Renal cortex interstitium (tissue), 11 donors: ENCODE measurements at regions not wholly inside any gene's neighbourhood (a gene's known extent, or its start where the extent isn't known, plus 50 kb on each side); places are given as distances from the start of the nearest gene placed in this dataset.

Experiments used
- DNase-seq, 11 donors: peaks; one replicate each; pipeline ENCODE4 v3.0.0-alpha.2; 2013; ENCODE audit warnings: low read depth in 9 of 11, low spot score in 4 of 11; ENCODE audit errors: extremely low read depth in 1 of 11

DNA sequence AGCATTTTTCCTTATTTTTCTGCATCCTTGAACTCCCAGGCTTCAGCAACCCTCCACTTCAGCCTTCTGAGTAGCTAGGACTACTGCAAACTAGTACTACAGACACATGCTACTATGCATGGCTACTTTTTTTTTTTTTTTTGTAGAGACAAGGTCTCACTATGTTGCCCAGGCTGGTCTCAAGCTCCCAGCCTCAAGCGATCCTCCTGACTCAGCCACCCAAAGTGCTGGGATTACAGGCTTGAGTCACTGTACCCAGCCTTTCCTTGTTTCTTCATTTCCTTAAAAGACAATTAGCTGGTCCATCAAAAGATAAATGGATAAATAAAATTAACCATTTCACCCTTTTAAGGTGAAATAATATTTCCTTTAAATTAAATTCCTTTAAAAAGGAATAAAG is 205.8 kb downstream of the SPTSSA start:
- no peak for DNase-seq

DNA sequence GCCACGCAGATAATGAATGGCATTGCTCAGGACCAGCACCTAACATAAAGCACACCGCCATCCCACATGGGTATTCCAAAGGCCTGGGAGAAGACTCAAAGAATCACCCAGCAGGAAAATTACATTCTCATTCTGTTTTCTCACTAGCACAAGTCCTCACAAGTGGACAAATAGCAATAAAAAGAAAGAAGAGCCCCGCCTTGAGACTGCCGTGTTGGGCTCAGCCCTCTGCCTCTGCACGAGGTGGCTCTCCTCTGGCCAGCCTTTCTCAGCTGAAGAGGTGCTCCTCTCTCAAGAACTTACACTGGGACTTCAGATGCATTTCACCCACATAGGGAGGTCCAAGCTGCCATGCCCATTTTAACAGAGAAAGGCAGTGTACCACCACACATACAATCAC is 207.5 kb downstream of the SPTSSA start:
- no peak for DNase-seq

- no peak for DNase-seq
These were observed 208.0 kb downstream of the SPTSSA start for GRCh38 chr14:34254031-34254430.

- no peak for DNase-seq
These were observed 209.8 kb downstream of the SPTSSA start for GRCh38 chr14:34252227-34252626.

- DNase-seq, result peak in 2 of 11 donors; percentile 3 to 9
These were observed 210.4 kb downstream of the SPTSSA start for GRCh38 chr14:34251662-34252061.

DNA sequence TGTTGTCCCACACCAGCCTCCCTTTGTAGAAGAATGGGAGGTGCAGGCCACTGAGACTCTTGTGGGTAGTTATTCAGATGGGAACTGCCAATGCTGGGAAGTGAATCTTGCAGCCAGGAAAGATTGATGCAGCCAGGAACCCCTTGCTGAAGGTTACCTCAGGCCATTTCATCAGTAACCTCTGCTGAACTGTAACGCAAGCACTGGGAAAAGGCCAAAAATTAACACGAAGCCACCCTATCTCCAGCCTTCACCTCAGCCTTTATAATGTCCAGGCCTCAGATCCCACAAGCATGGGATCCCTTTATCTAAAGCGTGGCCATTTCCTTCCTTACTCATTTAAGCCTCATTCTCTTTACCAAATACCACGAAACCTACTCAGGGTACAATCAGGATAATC is 211.1 kb downstream of the SPTSSA start:
- no peak for DNase-seq

DNA sequence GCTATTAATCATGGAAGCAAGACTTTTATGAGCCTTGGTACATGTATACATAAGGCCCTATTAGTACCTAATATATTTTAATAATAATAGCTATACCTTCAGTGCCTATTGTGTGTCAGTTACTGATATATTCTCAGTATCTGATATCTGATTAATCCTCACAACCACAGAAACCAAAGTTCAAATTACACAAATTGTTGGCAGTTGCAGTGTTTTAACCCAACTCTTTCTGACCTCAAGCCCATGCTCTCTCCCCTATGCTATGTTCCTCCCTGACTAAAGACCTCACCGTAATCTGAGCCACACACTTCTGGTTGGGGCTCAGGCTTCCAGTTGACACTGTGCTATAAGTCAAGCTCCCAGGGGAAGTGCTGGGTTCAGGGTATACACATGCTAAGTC is 214.4 kb downstream of the SPTSSA start:
- no peak for DNase-seq

DNA sequence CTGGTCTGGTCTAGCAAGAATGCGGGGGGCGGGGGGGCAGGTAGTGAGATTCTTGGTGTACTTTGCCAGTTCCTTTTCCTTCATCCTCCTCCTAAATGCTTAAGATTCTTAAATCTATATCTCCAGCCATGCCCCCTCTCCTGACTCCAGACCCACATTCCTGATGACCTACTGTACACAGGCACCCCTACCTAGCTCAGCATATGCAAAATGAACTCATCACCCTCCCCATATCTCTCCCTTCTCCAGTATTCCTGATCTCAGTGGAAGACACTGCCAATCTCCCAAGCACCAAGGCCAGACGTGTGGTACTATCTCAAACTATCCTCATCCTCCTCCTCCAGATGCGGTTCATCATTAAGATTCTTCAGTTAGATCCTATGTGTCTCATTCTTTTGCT is 215.8 kb downstream of the SPTSSA start:
- DNase-seq, result no peak

GRCh38 chr14:34243401-34243800 is 218.6 kb downstream of the SPTSSA start:
- DNase-seq, result no peak

- DNase-seq, result no peak
These were observed 219.0 kb downstream of the SPTSSA start for GRCh38 chr14:34243001-34243400.

GRCh38 chr14:34241185-34241711 is 220.8 kb downstream of the SPTSSA start:
- DNase-seq, result no peak

GRCh38 chr14:34238610-34239009 is 223.4 kb downstream of the SPTSSA start:
- no peak for DNase-seq

GRCh38 chr14:34237677-34238076 is 224.4 kb downstream of the SPTSSA start:
- no peak for DNase-seq

DNA sequence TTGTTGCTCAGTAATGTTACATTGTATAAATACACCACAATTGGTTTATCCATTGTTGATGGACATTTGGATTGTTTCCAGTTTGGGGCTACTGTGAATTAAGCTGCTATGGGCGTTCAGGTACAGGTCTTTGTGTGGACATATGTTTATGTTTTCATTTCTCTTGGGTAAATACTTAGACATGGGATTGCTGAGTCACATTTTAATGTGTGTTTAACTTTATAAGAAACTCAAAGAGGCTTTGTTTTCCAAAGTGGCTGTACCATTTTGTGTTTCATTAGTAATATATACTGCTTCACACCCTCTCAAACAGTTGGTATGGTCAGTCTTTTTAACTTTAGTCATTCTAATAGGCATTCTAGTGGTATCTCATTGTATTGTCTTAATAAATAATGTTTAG is 225.0 kb downstream of the SPTSSA start:
- DNase-seq, result no peak

GRCh38 chr14:34235643-34236300 is 226.3 kb downstream of the SPTSSA start:
- no peak for DNase-seq

DNA sequence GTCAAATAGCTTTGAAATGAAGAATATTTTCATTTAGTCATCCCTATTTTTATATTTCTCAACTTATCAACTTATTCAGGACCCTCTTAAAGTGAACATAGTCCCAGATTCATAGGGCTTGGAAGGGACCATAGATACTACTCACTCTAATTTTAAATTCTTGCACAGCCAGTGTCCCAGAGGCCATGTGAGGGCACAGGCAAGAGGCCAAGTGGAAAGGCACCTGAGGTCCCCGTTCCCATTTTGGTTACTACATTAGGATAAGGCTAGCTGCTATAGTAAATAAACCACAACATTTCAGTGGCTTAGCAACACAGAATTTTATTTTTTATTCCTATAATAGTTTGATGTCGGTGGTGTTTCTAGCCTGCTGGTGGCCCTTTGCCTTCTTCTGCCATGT is 227.8 kb downstream of the SPTSSA start:
- no peak for DNase-seq

GRCh38 chr14:34233619-34234018 is 228.4 kb downstream of the SPTSSA start:
- no peak for DNase-seq

DNA sequence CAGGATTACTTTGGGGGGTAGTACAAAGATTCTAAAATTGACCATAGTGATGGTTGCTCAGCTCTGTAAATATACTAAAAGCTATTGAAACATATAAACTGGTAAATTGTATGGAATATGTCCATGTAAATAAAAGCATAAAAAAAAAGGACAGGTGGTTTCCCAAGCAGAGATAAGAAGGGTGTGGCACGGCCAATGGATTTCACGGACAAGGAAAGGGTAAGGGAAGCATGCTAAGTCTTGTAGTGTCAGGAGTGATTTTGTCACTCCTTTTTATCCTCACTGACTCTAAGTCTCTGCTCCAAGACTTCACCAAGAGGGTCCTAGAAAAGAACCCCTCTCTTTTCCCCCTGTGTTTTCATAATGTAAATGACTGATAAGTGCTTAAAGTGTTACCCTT is 229.2 kb downstream of the SPTSSA start:
- DNase-seq, result no peak

- DNase-seq, result no peak
These were observed 230.4 kb downstream of the SPTSSA start for GRCh38 chr14:34231626-34232025.

DNA sequence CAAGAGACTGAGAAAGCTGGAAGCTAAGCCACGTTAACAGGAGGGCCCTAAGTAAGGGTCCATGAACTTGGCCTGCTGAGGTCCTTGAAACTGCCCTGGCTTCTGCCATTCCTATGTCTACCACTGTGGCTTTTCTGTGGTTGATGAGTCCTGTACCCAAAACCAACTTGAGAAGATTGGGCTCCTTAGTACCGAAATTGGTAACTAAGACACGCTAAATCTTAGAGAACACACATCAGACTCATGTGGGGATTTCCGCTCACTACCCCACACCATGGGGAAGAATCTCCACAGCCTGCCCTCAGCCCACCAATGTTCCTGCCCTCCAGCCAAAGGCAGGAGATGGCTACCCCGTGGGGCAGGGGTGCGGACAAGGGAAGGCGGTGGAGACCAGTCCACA is 232.9 kb downstream of the SPTSSA start:
- no peak for DNase-seq

DNA sequence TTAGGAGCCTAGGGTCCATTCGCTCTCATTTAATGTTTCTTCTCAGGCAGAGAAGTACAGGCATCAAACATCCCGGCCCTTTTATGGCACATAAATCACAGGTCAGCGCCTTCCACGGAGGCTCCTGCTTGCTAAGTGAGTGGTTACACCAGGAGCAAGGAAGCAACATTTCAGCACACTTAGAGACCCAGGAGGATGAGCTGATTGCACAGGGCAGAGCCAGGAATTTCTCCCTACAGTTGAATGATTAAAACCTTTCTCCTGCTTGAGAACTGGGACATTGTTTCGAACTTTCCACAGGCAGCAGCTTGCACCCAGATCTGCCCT is 233.4 kb downstream of the SPTSSA start:
- no peak for DNase-seq
